B cell (primary cell): ENCODE measurements at regions not wholly inside any gene's neighbourhood (a gene's known extent, or its start where the extent isn't known, plus 50 kb on each side); places are given as distances from the start of the nearest gene placed in this dataset.

Experiments used
- ATAC-seq: fragments of 200-7000 bp; cut with Tn5 transposase; one replicate; pipeline ENCODE4 v1.10.0; 2021; ENCODE audit warnings: low read depth, mild to moderate bottlenecking, moderate number of reproducible peaks, moderate library complexity
- CTCF ChIA-PET: fragments of 350-600 bp; sonication (Branson Sonifier 250); formaldehyde crosslinking; loops from one replicate; lab custom pipeline; 2021; ENCODE audit warnings: antibody characterized with exemption, inconsistent platforms; lab: Charles Lee
- POLR2A ChIA-PET: fragments of 350-600 bp; sonication (Branson Sonifier 250); formaldehyde crosslinking; loops from one replicate; lab custom pipeline; 2021; ENCODE audit warnings: antibody characterized with exemption; lab: Charles Lee
- DNase-seq: peaks from one replicate; pipeline ENCODE4 v3.0.0; 2013
- H2AFZ ChIP-seq: 2 replicates; pipeline ENCODE4 v1.6.1; 2012; ENCODE audit warnings: mild to moderate bottlenecking, low read depth, low read length; ENCODE audit not compliant: insufficient read depth, poor library complexity, severe bottlenecking
- H3K27ac ChIP-seq, 2 donors: 1 replicate in 1 of 2; 2 replicates in 1 of 2; pipeline ENCODE4 v1.5.1; 2012 to 2013; ENCODE audit warnings: low read length in 2 of 2, mild to moderate bottlenecking in 2 of 2, moderate library complexity in 1 of 2
- H3K27me3 ChIP-seq, 4 experiments: fragments of 200-600 bp in 1 of 4; sonication (generic) in 1 of 4; replicated peaks in 1 of 4; 1 replicate in 2 of 4; 2 replicates in 2 of 4; pipeline versions ENCODE4 v1.6.1 to v1.7.0; 2013 to 2016; ENCODE audit warnings: low read length in 3 of 4, mild to moderate bottlenecking in 2 of 4, mixed read lengths in 1 of 4, moderate library complexity in 1 of 4; ENCODE audit not compliant: insufficient read depth in 4 of 4, control insufficient read depth in 3 of 4; ENCODE audit errors: control extremely low read depth in 1 of 4
- H3K36me3 ChIP-seq, 2 experiments: replicated peaks in 1 of 2; 1 replicate in 1 of 2; 2 replicates in 1 of 2; pipeline versions ENCODE4 v1.6.1 to v1.7.1; 2013; ENCODE audit warnings: low read length in 1 of 2; ENCODE audit not compliant: insufficient read depth in 2 of 2, control insufficient read depth in 1 of 2; ENCODE audit errors: control extremely low read depth in 1 of 2, extremely low read depth in 1 of 2
- H3K4me1 ChIP-seq, 2 donors: fragments of 200-600 bp in 1 of 2; sonication (generic) in 1 of 2; 1 replicate in 1 of 2; 2 replicates in 1 of 2; pipeline versions ENCODE4 v1.5.1 to v1.6.1; 2013 to 2017; ENCODE audit warnings: low read length in 2 of 2; ENCODE audit not compliant: control insufficient read depth in 2 of 2, insufficient read depth in 2 of 2
- H3K4me2 ChIP-seq: replicated peaks from 2 replicates; pipeline ENCODE3; 2012; ENCODE audit warnings: mild to moderate bottlenecking, low read depth, low read length; ENCODE audit not compliant: poor library complexity, severe bottlenecking
- H3K4me3 ChIP-seq, 5 experiments: fragments of 200-600 bp in 1 of 5; sonication (generic) in 1 of 5; 1 replicate in 3 of 5; 2 replicates in 2 of 5; pipeline versions ENCODE4 v1.5.1 to v1.7.0; 2011 to 2016; ENCODE audit warnings: low read length in 4 of 5, mild to moderate bottlenecking in 4 of 5, low read depth in 2 of 5, control low read depth in 1 of 5, moderate library complexity in 1 of 5; ENCODE audit not compliant: insufficient read depth in 1 of 5; ENCODE audit errors: control extremely low read depth in 1 of 5, extremely low read depth in 1 of 5
- H3K79me2 ChIP-seq: fragments of 200-600 bp; sonication (generic); one replicate; pipeline ENCODE4 v1.6.0; 2016; ENCODE audit warnings: low read length; ENCODE audit not compliant: control insufficient read depth, insufficient read depth
- H3K9ac ChIP-seq: fragments of 200-600 bp; sonication (generic); 2 replicates; pipeline ENCODE4 v1.6.1; 2017; ENCODE audit warnings: mild to moderate bottlenecking, low read length, moderate library complexity
- H3K9me3 ChIP-seq, 3 donors: one replicate each; pipeline versions ENCODE4 v1.6.1 to v1.7.1; 2013; ENCODE audit warnings: low read length in 2 of 3; ENCODE audit not compliant: control insufficient read depth in 2 of 3, insufficient read depth in 1 of 3; ENCODE audit errors: control extremely low read depth in 1 of 3
- H4K20me1 ChIP-seq: 2 replicates; pipeline ENCODE4 v1.6.0; 2012; ENCODE audit warnings: mild to moderate bottlenecking, low read length; ENCODE audit not compliant: insufficient read depth, control insufficient read depth, poor library complexity, severe bottlenecking
- H3K27ac Mint-ChIP-seq: one replicate; pipeline ENCODE4 v1.8.0; 2021; ENCODE audit warnings: mixed read lengths
- H3K27me3 Mint-ChIP-seq: one replicate; pipeline ENCODE4 v1.8.0; 2021; ENCODE audit warnings: mixed read lengths
- H3K4me1 Mint-ChIP-seq: one replicate; pipeline ENCODE4 v1.8.0; 2021; ENCODE audit warnings: mixed read lengths
- H3K4me3 Mint-ChIP-seq: one replicate; pipeline ENCODE4 v1.8.0; 2021; ENCODE audit warnings: mixed read lengths
- H3K9me3 Mint-ChIP-seq: one replicate; pipeline ENCODE4 v1.8.0; 2022; ENCODE audit warnings: mixed read lengths; ENCODE audit not compliant: insufficient read depth
- EZH2 ChIP-seq: IDR thresholded peaks from 2 replicates; pipeline ENCODE4 v1.6.1; 2012; ENCODE audit warnings: borderline replicate concordance, low read depth, mild to moderate bottlenecking, moderate library complexity, low read length; ENCODE audit not compliant: insufficient read depth, poor library complexity, severe bottlenecking
- WGBS: methylation state at CpG from one replicate; pipeline ENCODE4 v1.1.5; 2013; ENCODE audit warnings: missing lambda C conversion rate; ENCODE audit not compliant: insufficient coverage; 5-methylcytosine and 5-hydroxymethylcytosine counted together
- intact Hi-C: fragments of 100-400 bp; cut with micrococcal nuclease; formaldehyde crosslinking; loops from one replicate; pipeline ENCODE4 v1.10.0; 2022
- TF ChIP-seq, protein P1 (sequence below): fragments of 200-600 bp; IDR thresholded peaks from one replicate; pipeline ENCODE4 v1.8.0; 2022; ENCODE audit warnings: antibody characterized with exemption, mild to moderate bottlenecking

DNA sequence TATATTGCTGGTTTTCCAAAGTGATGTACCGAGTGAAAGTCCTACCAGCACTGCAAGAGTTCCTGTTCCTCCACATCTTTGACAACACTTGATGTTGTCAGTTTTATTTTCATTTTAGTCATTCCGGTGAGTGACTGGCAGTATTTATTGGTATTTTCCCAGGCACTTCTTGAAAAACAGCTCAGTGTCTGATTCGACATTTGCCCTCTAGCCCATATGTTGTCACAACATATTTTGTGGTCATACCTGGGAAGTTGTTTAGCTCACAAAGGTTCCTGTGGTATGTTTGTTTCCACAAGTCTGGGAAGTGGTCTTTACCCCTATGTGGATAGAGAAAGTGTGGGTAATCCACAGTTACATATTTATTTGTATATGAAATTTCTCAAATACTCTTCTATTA, 463.6 kb downstream of the HAPSTR1 start:
- H3K9ac ChIP-seq: no peak overlapping the region
- no peak overlapping the region for H2AFZ ChIP-seq
- intact Hi-C loops: no loop called here
- no peak overlapping the region for H3K4me2 ChIP-seq
- H3K27me3 Mint-ChIP-seq: no peaks in the 10 kb centered on the region
- peaks cover 0 to 13% (median 2%) of the 10 kb centered on the region in 3 donors for H3K9me3 ChIP-seq
- no peak overlapping the region for H3K27ac Mint-ChIP-seq
- H3K27me3 ChIP-seq: peaks cover 0 to 3% (median 0%) of the 10 kb centered on the region in 4 experiments
- 100% methylated on average over 1 of the region's 3 CpGs for WGBS
- H4K20me1 ChIP-seq: no peaks in the 10 kb centered on the region
- H3K79me2 ChIP-seq: no peaks in the 10 kb centered on the region
- H3K9me3 Mint-ChIP-seq: peaks cover 8% of the 10 kb centered on the region
- TF ChIP-seq, protein P1, sequence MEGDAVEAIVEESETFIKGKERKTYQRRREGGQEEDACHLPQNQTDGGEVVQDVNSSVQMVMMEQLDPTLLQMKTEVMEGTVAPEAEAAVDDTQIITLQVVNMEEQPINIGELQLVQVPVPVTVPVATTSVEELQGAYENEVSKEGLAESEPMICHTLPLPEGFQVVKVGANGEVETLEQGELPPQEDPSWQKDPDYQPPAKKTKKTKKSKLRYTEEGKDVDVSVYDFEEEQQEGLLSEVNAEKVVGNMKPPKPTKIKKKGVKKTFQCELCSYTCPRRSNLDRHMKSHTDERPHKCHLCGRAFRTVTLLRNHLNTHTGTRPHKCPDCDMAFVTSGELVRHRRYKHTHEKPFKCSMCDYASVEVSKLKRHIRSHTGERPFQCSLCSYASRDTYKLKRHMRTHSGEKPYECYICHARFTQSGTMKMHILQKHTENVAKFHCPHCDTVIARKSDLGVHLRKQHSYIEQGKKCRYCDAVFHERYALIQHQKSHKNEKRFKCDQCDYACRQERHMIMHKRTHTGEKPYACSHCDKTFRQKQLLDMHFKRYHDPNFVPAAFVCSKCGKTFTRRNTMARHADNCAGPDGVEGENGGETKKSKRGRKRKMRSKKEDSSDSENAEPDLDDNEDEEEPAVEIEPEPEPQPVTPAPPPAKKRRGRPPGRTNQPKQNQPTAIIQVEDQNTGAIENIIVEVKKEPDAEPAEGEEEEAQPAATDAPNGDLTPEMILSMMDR: no peak
- no peak for TF ChIP-seq EZH2
- no peaks in the 10 kb centered on the region for H3K4me1 ChIP-seq
- CTCF ChIA-PET: no interaction called here
- H3K27ac ChIP-seq: no peak overlapping the region
- no peaks in the 10 kb centered on the region for H3K4me1 Mint-ChIP-seq
- no peak overlapping the region for H3K4me3 ChIP-seq
- POLR2A ChIA-PET: no interaction called here
- ATAC-seq (no peak), DNase-seq (no peak)
- no peaks in the 10 kb centered on the region for H3K36me3 ChIP-seq
- H3K4me3 Mint-ChIP-seq: no peak overlapping the region

DNA sequence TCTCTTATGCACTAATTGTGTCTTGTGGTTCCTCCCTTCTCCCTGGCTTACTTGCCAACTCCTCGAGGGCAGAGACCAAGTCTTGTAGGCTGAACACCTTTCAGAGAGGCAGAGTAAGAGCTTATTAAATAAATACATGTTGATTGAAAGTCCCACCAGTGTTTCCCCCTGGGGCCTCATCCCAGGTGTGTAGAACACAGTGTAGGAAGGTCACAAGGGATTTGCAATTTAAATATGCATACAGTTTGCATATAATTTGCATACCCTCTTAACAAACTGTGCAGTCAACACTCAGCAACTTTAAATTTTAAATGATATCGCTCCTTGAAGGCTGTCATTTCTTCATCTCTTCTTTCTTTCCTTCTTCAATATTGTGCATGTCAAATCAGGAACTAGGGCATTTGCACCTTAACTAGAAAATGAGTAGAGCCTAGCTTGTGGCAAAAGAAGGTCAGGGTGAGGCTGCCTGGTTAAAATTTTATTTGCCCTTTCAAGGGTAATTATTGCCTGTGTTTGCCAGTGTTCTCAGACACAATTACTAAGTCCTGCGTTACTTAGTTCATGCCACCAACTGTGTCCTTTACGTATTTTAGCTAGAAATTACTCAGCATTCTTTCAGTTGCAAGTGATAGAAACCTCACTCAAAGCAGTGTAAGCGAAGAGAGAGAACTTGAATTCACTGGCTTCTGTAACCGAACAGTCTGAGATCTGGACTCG, 465.7 kb downstream of the HAPSTR1 start:
- no peak for ATAC-seq
- intact Hi-C loops: no loop called here
- Mint-ChIP-seq H3K9me3 (peaks cover 8% of the 10 kb centered on the region), H3K27me3 (no peaks in the 10 kb centered on the region), H3K4me3 (no peak overlapping the region), H3K4me1 (no peaks in the 10 kb centered on the region), H3K27ac (no peak overlapping the region)
- WGBS: 83% methylated on average over 2 of the region's 7 CpGs
- DNase-seq: no peak
- Histone ChIP-seq H3K9ac (no peak overlapping the region), H3K9me3 (peaks cover 0 to 11% (median 2%) of the 10 kb centered on the region in 3 donors), H4K20me1 (no peaks in the 10 kb centered on the region), H2AFZ (no peak overlapping the region), H3K27ac (no peak overlapping the region), H3K4me3 (no peak overlapping the region), H3K79me2 (no peaks in the 10 kb centered on the region), H3K27me3 (no peaks in the 10 kb centered on the region), H3K4me1 (no peaks in the 10 kb centered on the region), H3K4me2 (no peak overlapping the region), H3K36me3 (no peaks in the 10 kb centered on the region)
- ChIA-PET POLR2A (no interaction called here), CTCF (no interaction called here)
- TF ChIP-seq EZH2: no peak
- TF ChIP-seq, protein P1: no peak
